RWPE2 (cell line): ENCODE measurements at regions not wholly inside any gene's neighbourhood (a gene's known extent, or its start where the extent isn't known, plus 50 kb on each side); places are given as distances from the start of the nearest gene placed in this dataset.

Experiments used
- ATAC-seq: fragments of 200-7000 bp; cut with Tn5 transposase; 3 replicates; pipeline ENCODE4 v1.9.1; 2021; ENCODE audit warnings: low read depth
- DNase-seq: peaks from one replicate; pipeline ENCODE4 v3.0.0-alpha.2; 2020; ENCODE audit warnings: low spot score
- H3K27ac ChIP-seq: fragments of 450-650 bp; 2 replicates; pipeline ENCODE4 v1.5.1; 2017; ENCODE audit warnings: mild to moderate bottlenecking; ENCODE audit not compliant: poor library complexity, severe bottlenecking
- H3K27me3 ChIP-seq: fragments of 250-450 bp; sonication (Bioruptor Pico); 2 replicates; pipeline ENCODE4 v1.5.1; 2021; ENCODE audit warnings: mild to moderate bottlenecking, moderate library complexity; ENCODE audit not compliant: insufficient read depth, poor library complexity, severe bottlenecking
- H3K36me3 ChIP-seq: fragments of 250-450 bp; sonication (Bioruptor Pico); 2 replicates; pipeline ENCODE4 v1.5.1; 2020; ENCODE audit warnings: low read depth, mild to moderate bottlenecking, moderate library complexity
- H3K4me1 ChIP-seq: fragments of 250-450 bp; sonication (Bioruptor Pico); 2 replicates; pipeline ENCODE4 v1.5.1; 2021; ENCODE audit warnings: mild to moderate bottlenecking, moderate library complexity; ENCODE audit not compliant: insufficient read depth, poor library complexity, severe bottlenecking
- H3K4me3 ChIP-seq: fragments of 250-450 bp; sonication (Bioruptor Pico); 2 replicates; pipeline ENCODE4 v1.5.1; 2021; ENCODE audit warnings: mild to moderate bottlenecking, moderate library complexity; ENCODE audit not compliant: severe bottlenecking
- H3K9me3 ChIP-seq: fragments of 250-450 bp; sonication (Bioruptor Pico); 2 replicates; pipeline ENCODE4 v1.5.1; 2021; ENCODE audit warnings: mild to moderate bottlenecking, moderate library complexity; ENCODE audit not compliant: severe bottlenecking
- CTCF ChIP-seq: fragments of 450-650 bp; IDR thresholded peaks from one replicate; pipeline ENCODE4 v1.5.1; 2017; ENCODE audit warnings: mild to moderate bottlenecking, moderate library complexity; ENCODE audit not compliant: poor library complexity, severe bottlenecking

DNA sequence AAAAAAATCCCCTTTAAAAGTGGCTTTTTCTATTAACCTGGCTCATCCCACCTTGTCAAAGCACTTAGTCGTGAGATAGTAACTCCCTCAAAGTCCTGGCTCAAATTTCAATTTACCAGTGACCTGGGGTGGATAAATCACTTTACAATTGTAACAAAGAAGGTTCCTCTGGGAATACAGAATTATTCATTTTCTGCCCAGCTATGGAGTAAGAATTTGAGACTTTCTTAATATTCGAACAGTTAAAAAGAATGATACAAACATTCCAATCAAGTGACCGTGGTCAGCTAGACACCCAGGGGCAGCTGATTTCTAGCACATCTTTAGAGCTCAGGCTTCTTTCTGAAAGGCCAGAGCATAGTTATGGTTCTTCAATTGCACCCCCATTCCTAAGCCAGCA is 291.0 kb upstream of the TGFBR2 start:
- Histone ChIP-seq H3K27ac (peak overlapping the region; percentile 62), H3K9me3 (no peaks in the 10 kb centered on the region), H3K36me3 (no peaks in the 10 kb centered on the region), H3K4me1 (peaks cover 19% of the 10 kb centered on the region), H3K27me3 (no peaks in the 10 kb centered on the region), H3K4me3 (no peak overlapping the region)
- TF ChIP-seq CTCF, result no peak
- ATAC-seq (peak; percentile 60; the same call in 2 of the 3 replicates), DNase-seq (no peak)

GRCh38 chr3:30317561-30317960 is 288.8 kb upstream of the TGFBR2 start:
- Histone ChIP-seq H3K9me3 (no peaks in the 10 kb centered on the region), H3K27ac (no peak overlapping the region), H3K36me3 (no peaks in the 10 kb centered on the region), H3K27me3 (no peaks in the 10 kb centered on the region), H3K4me1 (peaks cover 19% of the 10 kb centered on the region), H3K4me3 (no peak overlapping the region)
- no peak for DNase-seq
- no peak for TF ChIP-seq CTCF
- no peak for ATAC-seq

- Histone ChIP-seq H3K36me3 (no peaks in the 10 kb centered on the region), H3K27ac (no peak overlapping the region), H3K4me3 (no peak overlapping the region), H3K27me3 (no peaks in the 10 kb centered on the region), H3K4me1 (peaks cover 19% of the 10 kb centered on the region), H3K9me3 (no peaks in the 10 kb centered on the region)
- ATAC-seq (no peak), DNase-seq (no peak)
- no peak for TF ChIP-seq CTCF
These were observed 288.3 kb upstream of the TGFBR2 start for GRCh38 chr3:30318110-30318509.

DNA sequence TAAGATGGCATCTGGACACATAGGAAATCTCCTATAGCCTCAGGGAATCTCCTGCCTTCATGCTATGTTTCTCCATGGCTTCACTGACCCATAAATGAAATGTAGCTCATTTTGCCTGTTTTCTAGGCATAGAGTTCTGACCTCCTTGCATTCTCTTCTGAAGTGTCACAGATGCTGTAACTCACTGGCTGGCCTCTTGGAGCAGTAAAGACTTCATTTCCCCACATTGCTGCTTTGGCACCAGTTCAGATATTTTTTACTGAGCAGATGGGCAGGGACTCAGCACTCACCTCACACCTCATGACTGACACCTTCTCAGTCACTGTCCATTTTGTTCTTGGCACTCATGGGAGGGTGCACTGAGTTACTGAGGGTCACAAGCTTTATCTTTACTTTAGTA is 286.7 kb upstream of the TGFBR2 start:
- DNase-seq (no peak), ATAC-seq (peak; percentile 82)
- Histone ChIP-seq H3K27ac (peak overlapping the region; percentile 12), H3K4me3 (no peak overlapping the region), H3K4me1 (peaks cover 19% of the 10 kb centered on the region), H3K27me3 (no peaks in the 10 kb centered on the region), H3K36me3 (no peaks in the 10 kb centered on the region), H3K9me3 (no peaks in the 10 kb centered on the region)
- TF ChIP-seq CTCF, result peak; percentile 59

- Histone ChIP-seq H3K36me3 (no peaks in the 10 kb centered on the region), H3K4me3 (no peak overlapping the region), H3K27me3 (no peaks in the 10 kb centered on the region), H3K9me3 (no peaks in the 10 kb centered on the region), H3K4me1 (peaks cover 20% of the 10 kb centered on the region), H3K27ac (peak overlapping the region; percentile 12)
- DNase-seq, result no peak
- no peak for ATAC-seq
- TF ChIP-seq CTCF, result no peak
These were observed 286.0 kb upstream of the TGFBR2 start for GRCh38 chr3:30320392-30320791.
